Epithelial cell of proximal tubule (primary cell): ENCODE measurements at regions not wholly inside any gene's neighbourhood (a gene's known extent, or its start where the extent isn't known, plus 50 kb on each side); places are given as distances from the start of the nearest gene placed in this dataset.
A peak's percentile ranks its signal among the peaks of the same experiment; 100 is the strongest.
"Not testable (repeated sequence)": the region's sequence is repeated elsewhere in the genome, so short reads cannot be mapped to it uniquely, and the experiment has no call there.

Experiments
- DNase-seq: peaks from one replicate; pipeline ENCODE4 v3.0.0-alpha.2; 2011; ENCODE audit warnings: low read depth
- H3K4me3 ChIP-seq: 2 replicates; pipeline ENCODE4 v1.5.1; 2011; ENCODE audit warnings: low read depth, mild to moderate bottlenecking, low read length
- TF ChIP-seq, protein P1 (sequence below): conservative IDR thresholded peaks from 2 replicates; pipeline ENCODE4 v1.5.1; 2012; ENCODE audit warnings: low read depth, mild to moderate bottlenecking, low read length

GRCh38 chr2:61662990-61663389, 124.8 kb upstream of the XPO1 start:
- TF ChIP-seq, protein P1, sequence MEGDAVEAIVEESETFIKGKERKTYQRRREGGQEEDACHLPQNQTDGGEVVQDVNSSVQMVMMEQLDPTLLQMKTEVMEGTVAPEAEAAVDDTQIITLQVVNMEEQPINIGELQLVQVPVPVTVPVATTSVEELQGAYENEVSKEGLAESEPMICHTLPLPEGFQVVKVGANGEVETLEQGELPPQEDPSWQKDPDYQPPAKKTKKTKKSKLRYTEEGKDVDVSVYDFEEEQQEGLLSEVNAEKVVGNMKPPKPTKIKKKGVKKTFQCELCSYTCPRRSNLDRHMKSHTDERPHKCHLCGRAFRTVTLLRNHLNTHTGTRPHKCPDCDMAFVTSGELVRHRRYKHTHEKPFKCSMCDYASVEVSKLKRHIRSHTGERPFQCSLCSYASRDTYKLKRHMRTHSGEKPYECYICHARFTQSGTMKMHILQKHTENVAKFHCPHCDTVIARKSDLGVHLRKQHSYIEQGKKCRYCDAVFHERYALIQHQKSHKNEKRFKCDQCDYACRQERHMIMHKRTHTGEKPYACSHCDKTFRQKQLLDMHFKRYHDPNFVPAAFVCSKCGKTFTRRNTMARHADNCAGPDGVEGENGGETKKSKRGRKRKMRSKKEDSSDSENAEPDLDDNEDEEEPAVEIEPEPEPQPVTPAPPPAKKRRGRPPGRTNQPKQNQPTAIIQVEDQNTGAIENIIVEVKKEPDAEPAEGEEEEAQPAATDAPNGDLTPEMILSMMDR, result no peak
- no peak for DNase-seq
- no peak overlapping the region for H3K4me3 ChIP-seq

- no peak for DNase-seq
- TF ChIP-seq, protein P1, result no peak
- no peak overlapping the region for H3K4me3 ChIP-seq
Observed at GRCh38 chr2:61660511-61661388, 122.6 kb upstream of the XPO1 start.

GRCh38 chr2:61658841-61659780, 121.0 kb upstream of the XPO1 start:
- DNase-seq, result no peak
- TF ChIP-seq, protein P1, result peak; percentile 68
- no peak overlapping the region for H3K4me3 ChIP-seq

DNA sequence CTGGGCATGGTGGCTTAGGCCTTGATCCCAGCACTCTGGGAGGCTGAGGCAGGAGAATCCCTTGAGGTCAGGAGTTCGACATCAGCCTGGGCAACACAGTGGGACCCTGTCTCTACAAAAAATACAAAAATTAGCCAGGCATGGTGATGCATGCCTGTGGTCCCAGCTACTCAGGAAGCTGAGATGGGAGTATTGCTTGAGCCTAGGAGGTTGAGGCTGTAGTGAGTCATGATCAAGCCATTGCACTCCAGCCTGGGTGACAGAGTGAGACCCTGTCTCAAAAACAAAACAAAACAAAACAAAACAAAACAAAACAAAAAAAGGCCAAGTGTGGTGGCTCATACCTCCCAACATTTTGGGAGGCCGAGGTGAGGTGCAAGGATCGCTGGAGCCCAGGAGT, 111.8 kb upstream of the XPO1 start:
- not testable (repeated sequence) for DNase-seq, H3K4me3 ChIP-seq

DNA sequence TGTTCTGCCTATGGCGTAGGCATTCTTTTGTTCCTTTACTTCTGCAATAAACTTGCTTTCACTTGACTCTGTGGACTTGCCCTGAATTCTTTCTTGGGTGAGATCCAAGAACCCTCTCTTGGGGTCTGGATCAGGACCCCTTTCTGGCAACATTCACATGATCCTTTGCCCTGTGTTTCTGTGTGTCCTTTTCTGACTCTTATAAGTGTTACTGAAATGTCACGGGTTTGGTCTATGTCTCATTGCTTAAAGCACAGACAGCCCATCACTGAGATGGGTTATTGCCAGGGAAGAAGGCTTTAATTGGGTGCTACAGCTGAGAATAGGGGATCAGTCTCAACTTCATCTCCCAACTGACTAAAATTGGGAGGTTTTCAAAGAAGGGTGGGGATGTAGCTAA, 110.9 kb upstream of the XPO1 start:
- TF ChIP-seq, protein P1, result no peak
- DNase-seq, result no peak
- H3K4me3 ChIP-seq, result no peak overlapping the region

GRCh38 chr2:61647044-61647443, 108.9 kb upstream of the XPO1 start:
- DNase-seq, result no peak
- H3K4me3 ChIP-seq, result no peak overlapping the region
- TF ChIP-seq, protein P1, result no peak

DNA sequence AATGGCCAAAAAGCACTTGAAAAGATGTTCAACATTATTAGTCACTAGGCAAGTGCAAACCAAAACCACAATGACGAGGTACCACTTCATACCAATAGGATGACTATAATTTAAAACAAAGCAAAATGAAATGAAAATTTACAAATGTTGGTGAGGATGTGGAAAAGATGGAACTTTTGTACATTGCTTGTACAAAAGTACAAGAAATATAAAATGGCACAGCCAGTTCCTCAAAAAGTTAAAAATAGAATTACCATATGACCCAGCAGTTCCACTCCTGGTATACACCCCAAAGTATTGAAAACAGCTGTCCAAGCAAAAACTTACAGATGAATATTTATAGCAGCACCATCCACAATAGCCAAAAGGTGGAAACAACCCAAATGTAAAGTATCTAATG, 107.8 kb upstream of the XPO1 start:
- TF ChIP-seq, protein P1, result no peak
- no peak overlapping the region for H3K4me3 ChIP-seq
- no peak for DNase-seq

- not testable (repeated sequence) for H3K4me3 ChIP-seq
Observed at GRCh38 chr2:61643153-61643552, 105.0 kb upstream of the XPO1 start.

More at GRCh38 chr2:61643153-61643552, 105.0 kb upstream of the XPO1 start:
- not testable (repeated sequence) for DNase-seq
